GM12878 (cell line): ENCODE measurements at regions not wholly inside any gene's neighbourhood (a gene's known extent, or its start where the extent isn't known, plus 50 kb on each side); places are given as distances from the start of the nearest gene placed in this dataset.

Experiments used
- BRCA1 ChIP-seq: IDR thresholded peaks from 2 replicates; pipeline ENCODE4 v1.6.1; 2011; ENCODE audit warnings: low read depth, low read length, improper control_type of control experiment
- CEBPB ChIP-seq, 2 experiments: fragments of 150-350 bp in 1 of 2; IDR thresholded peaks; 2 replicates each; pipeline ENCODE4 v1.6.1; 2012 to 2014; ENCODE audit warnings: low read depth in 2 of 2, low read length in 2 of 2, borderline replicate concordance in 1 of 2, inconsistent platforms in 1 of 2
- EGR1 ChIP-seq, 2 experiments: IDR thresholded peaks; 1 replicate in 1 of 2; 2 replicates in 1 of 2; pipeline ENCODE4 v1.6.1; 2011 to 2012; ENCODE audit warnings: low read depth in 2 of 2, low read length in 2 of 2, borderline replicate concordance in 1 of 2, mild to moderate bottlenecking in 1 of 2, moderate library complexity in 1 of 2
- IRF3 ChIP-seq: fragments of 450-650 bp; IDR thresholded peaks from 2 replicates; pipeline ENCODE4 v1.6.1; 2014; ENCODE audit warnings: mild to moderate bottlenecking
- IRF4 ChIP-seq: IDR thresholded peaks from 2 replicates; pipeline ENCODE4 v1.6.1; 2011; ENCODE audit warnings: low read depth, low read length
- MTA3 ChIP-seq: IDR thresholded peaks from 2 replicates; pipeline ENCODE4 v1.6.1; 2012; ENCODE audit warnings: low read length, inconsistent platforms, borderline replicate concordance
- NFIC ChIP-seq: IDR thresholded peaks from 2 replicates; pipeline ENCODE4 v1.6.1; 2012; ENCODE audit warnings: low read depth, mild to moderate bottlenecking, inconsistent platforms, low read length, moderate library complexity
- NR2F1 ChIP-seq: fragments of 450-650 bp; conservative IDR thresholded peaks from 2 replicates; pipeline ENCODE4 v1.6.1; 2017; ENCODE audit warnings: mild to moderate bottlenecking
- NRF1 ChIP-seq: conservative IDR thresholded peaks from 2 replicates; pipeline ENCODE4 v1.6.1; 2011; ENCODE audit warnings: mild to moderate bottlenecking, low read depth, low read length, improper control_type of control experiment
- PBX3 ChIP-seq: IDR thresholded peaks from 2 replicates; pipeline ENCODE4 v1.6.1; 2011; ENCODE audit warnings: mild to moderate bottlenecking, low read depth, low read length, moderate library complexity; ENCODE audit not compliant: insufficient replicate concordance
- POLR2AphosphoS5 ChIP-seq: IDR thresholded peaks from 2 replicates; pipeline ENCODE4 v1.6.1; 2011; ENCODE audit warnings: mild to moderate bottlenecking, low read length, inconsistent platforms
- REST ChIP-seq: IDR thresholded peaks from 2 replicates; pipeline ENCODE4 v1.6.1; 2012; ENCODE audit warnings: mild to moderate bottlenecking, low read depth, low read length
- ZNF207 ChIP-seq: fragments of 450-650 bp; IDR thresholded peaks from 2 replicates; pipeline ENCODE4 v1.6.1; 2014; ENCODE audit warnings: antibody characterized with exemption, mild to moderate bottlenecking, borderline replicate concordance

GRCh38 chr10:106111246-106111645, 1053.3 kb downstream of the SORCS1 start:
- no peak for TF ChIP-seq NRF1
- TF ChIP-seq EGR1 (IDR thresholded peaks at IDR 0.05; ENCODE audit: borderline replicate concordance in 1 of 2, low read depth in 2 of 2, low read length in 2 of 2) = no peak
- TF ChIP-seq POLR2AphosphoS5 = no peak
- TF ChIP-seq REST = no peak
- no peak for TF ChIP-seq IRF4
- TF ChIP-seq CEBPB (IDR thresholded peaks at IDR 0.05; ENCODE audit: borderline replicate concordance in 1 of 2, low read depth in 2 of 2, low read length in 2 of 2) = no peak
- TF ChIP-seq BRCA1 = no peak
- TF ChIP-seq NFIC = no peak
- no peak for TF ChIP-seq PBX3
- no peak for TF ChIP-seq MTA3
- TF ChIP-seq NR2F1 = no peak
- no peak for TF ChIP-seq IRF3
- no peak for TF ChIP-seq ZNF207
